ENCODE measurements at regions not wholly inside any gene's neighbourhood (a gene's known extent, or its start where the extent isn't known, plus 50 kb on each side); places are given as distances from the start of the nearest gene placed in this dataset.

GRCh38 chr11:87384078-87384729 is 346.5 kb downstream of the TMEM135 start:
- ATAC-seq (no peak), DNase-seq (no peak)
- H3K36me3 ChIP-seq (ENCODE audit: control insufficient read depth in 2 of 3, insufficient read depth in 3 of 3, low read length in 3 of 3) = no peaks in the 10 kb centered on the region
- H3K27ac ChIP-seq (ENCODE audit: low read depth, low read length) = no peak overlapping the region
- peaks cover 7 to 42% (median 20%) of the 10 kb centered on the region in 11 donors for H3K9me3 Mint-ChIP-seq
- peaks cover 0 to 5% (median 0%) of the 10 kb centered on the region in 5 donors for H3K36me3 Mint-ChIP-seq
- H3K27me3 Mint-ChIP-seq = peaks cover 0 to 34% (median 23%) of the 10 kb centered on the region in 5 donors
- ChIA-PET POLR2A (no interaction called here), CTCF (no interaction called here)
- intact Hi-C loops (cut with micrococcal nuclease) = no loop called here
- peaks cover 0 to 11% (median 0%) of the 10 kb centered on the region in 3 experiments for H3K9me3 ChIP-seq (ENCODE audit: control insufficient read depth in 2 of 3, low read length in 3 of 3)
- H3K4me3 Mint-ChIP-seq = no peak overlapping the region
- H3K27me3 ChIP-seq (ENCODE audit: control insufficient read depth in 2 of 2, insufficient read depth in 2 of 2, low read length in 2 of 2) = no peaks in the 10 kb centered on the region
- H3K4me1 Mint-ChIP-seq = no peaks in the 10 kb centered on the region
- H3K4me1 ChIP-seq (ENCODE audit: control insufficient read depth in 2 of 2, insufficient read depth in 2 of 2, low read length in 2 of 2) = no peaks in the 10 kb centered on the region
- H3K4me3 ChIP-seq (ENCODE audit: low read length) = no peak overlapping the region
- no peak overlapping the region for H3K27ac Mint-ChIP-seq

- ATAC-seq (no peak), DNase-seq (no peak)
- no peak overlapping the region for H3K27ac Mint-ChIP-seq
- H3K36me3 ChIP-seq (ENCODE audit: control insufficient read depth in 2 of 3, insufficient read depth in 3 of 3, low read length in 3 of 3) = no peaks in the 10 kb centered on the region
- ChIA-PET POLR2A (no interaction called here), CTCF (interaction anchor here (0.6 kb wide), 1 partner anchor 953 kb away, joined by 4 read pairs; no protein-coding TSS in a partner anchor)
- intact Hi-C loops (cut with micrococcal nuclease) = no loop called here
- H3K27me3 Mint-ChIP-seq = peaks cover 6 to 17% (median 14%) of the 10 kb centered on the region in 5 donors
- no peaks in the 10 kb centered on the region for H3K27me3 ChIP-seq (ENCODE audit: control insufficient read depth in 2 of 2, insufficient read depth in 2 of 2, low read length in 2 of 2)
- no peak overlapping the region for H3K4me3 Mint-ChIP-seq
- H3K9me3 Mint-ChIP-seq = peaks cover 0 to 1% (median 0%) of the 10 kb centered on the region in 11 donors
- no peaks in the 10 kb centered on the region for H3K9me3 ChIP-seq (ENCODE audit: control insufficient read depth in 2 of 3, low read length in 3 of 3)
- H3K27ac ChIP-seq (ENCODE audit: low read depth, low read length) = no peak overlapping the region
- no peaks in the 10 kb centered on the region for H3K36me3 Mint-ChIP-seq
- no peaks in the 10 kb centered on the region for H3K4me1 ChIP-seq (ENCODE audit: control insufficient read depth in 2 of 2, insufficient read depth in 2 of 2, low read length in 2 of 2)
- no peak overlapping the region for H3K4me3 ChIP-seq (ENCODE audit: low read length)
- peaks cover 0 to under 1% (median 0%) of the 10 kb centered on the region in 7 donors for H3K4me1 Mint-ChIP-seq
These were observed 336.5 kb downstream of the TMEM135 start for GRCh38 chr11:87374038-87374807.
